SJCRH30 (cell line): ENCODE measurements at regions not wholly inside any gene's neighbourhood (a gene's known extent, or its start where the extent isn't known, plus 50 kb on each side); places are given as distances from the start of the nearest gene placed in this dataset.

Source experiments
- DNase-seq, 2 experiments: peaks; one replicate each; pipeline ENCODE4 v3.0.0-alpha.2; 2015 to 2020
- H3K27ac ChIP-seq: fragments of 250-450 bp; sonication (Bioruptor Pico); 2 replicates; pipeline ENCODE4 v1.5.1; 2020; ENCODE audit warnings: mild to moderate bottlenecking, moderate library complexity
- H3K27me3 ChIP-seq: fragments of 250-450 bp; sonication (Bioruptor Pico); 2 replicates; pipeline ENCODE4 v1.5.1; 2020; ENCODE audit warnings: mild to moderate bottlenecking, moderate library complexity
- H3K36me3 ChIP-seq: fragments of 250-450 bp; sonication (Bioruptor Pico); 2 replicates; pipeline ENCODE4 v1.5.1; 2020; ENCODE audit warnings: mild to moderate bottlenecking, moderate library complexity
- H3K4me1 ChIP-seq: fragments of 250-450 bp; sonication (Bioruptor Pico); 2 replicates; pipeline ENCODE4 v1.5.1; 2020; ENCODE audit warnings: mild to moderate bottlenecking, moderate library complexity
- H3K4me3 ChIP-seq: fragments of 250-450 bp; sonication (Bioruptor Pico); 2 replicates; pipeline ENCODE4 v1.5.1; 2020; ENCODE audit warnings: mild to moderate bottlenecking, moderate library complexity
- H3K9me3 ChIP-seq: fragments of 250-450 bp; sonication (Bioruptor Pico); replicated peaks from 2 replicates; pipeline ENCODE4 v1.5.1; 2020; ENCODE audit warnings: mild to moderate bottlenecking, moderate library complexity

DNA sequence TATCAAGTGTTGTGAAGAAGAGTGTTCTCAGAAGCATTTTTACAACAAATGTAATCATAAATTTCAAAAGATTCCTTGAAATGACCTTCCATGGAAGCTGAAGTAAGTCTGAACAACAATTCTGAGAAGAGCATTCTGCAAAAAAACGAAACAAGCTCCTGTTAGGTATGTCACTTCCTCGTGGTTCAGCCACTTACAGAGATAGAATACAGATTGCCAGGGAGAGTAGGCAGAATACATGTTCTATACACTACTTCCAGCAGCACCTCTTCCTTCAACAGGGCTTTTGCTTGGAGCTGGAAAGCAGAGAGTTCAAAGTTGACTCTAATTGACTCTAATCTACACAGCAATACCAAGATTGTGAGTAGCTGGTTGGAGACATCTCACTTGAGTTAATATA is 274.5 kb downstream of the ADGRA3 start:
- H3K4me1 ChIP-seq, result no peaks in the 10 kb centered on the region
- no peaks in the 10 kb centered on the region for H3K9me3 ChIP-seq
- H3K27ac ChIP-seq, result no peak overlapping the region
- no peak overlapping the region for H3K4me3 ChIP-seq
- no peaks in the 10 kb centered on the region for H3K36me3 ChIP-seq
- DNase-seq, result no peak
- H3K27me3 ChIP-seq, result no peaks in the 10 kb centered on the region

DNA sequence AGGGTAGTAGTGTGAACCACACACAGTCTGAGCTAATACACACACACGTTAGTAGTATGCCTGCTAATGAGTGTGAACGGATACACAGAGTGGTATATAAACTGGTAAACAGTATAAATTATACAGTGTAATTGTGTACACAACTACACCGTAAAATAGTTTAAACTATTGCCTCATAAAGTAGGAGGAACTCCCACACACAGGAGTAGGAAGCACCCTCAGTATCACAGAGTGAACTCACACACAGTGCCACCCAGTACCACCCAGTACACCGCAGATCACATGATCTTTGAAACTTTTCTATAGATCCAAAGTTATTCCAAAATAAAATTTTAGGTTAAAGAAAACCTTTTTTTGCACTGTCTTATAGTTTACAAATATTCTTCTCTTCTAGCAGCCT is 275.1 kb downstream of the ADGRA3 start:
- H3K4me1 ChIP-seq, result no peaks in the 10 kb centered on the region
- H3K4me3 ChIP-seq, result no peak overlapping the region
- no peaks in the 10 kb centered on the region for H3K36me3 ChIP-seq
- no peaks in the 10 kb centered on the region for H3K27me3 ChIP-seq
- no peak for DNase-seq
- no peak overlapping the region for H3K27ac ChIP-seq
- no peaks in the 10 kb centered on the region for H3K9me3 ChIP-seq

DNA sequence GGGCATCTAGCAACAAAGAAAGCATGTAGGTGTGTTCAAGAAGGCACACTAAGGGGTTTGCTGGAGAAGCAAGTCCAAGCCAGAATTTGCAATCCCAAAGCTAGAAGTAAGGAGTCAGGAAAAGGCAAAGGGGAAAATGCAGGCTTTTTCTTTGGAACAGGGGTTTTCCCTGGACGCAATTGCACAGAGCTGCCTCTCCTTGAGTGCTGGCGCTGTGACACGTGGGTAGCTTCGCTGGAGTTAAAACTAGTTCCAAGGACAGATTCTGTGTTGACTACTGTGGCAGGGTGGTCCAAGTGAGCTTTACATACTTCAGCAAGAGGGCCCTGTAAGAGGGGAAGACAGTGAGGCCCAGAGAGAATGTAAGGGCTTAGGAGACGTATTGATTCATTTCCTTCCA is 277.1 kb downstream of the ADGRA3 start:
- Histone ChIP-seq H3K36me3 (no peaks in the 10 kb centered on the region), H3K27me3 (no peaks in the 10 kb centered on the region), H3K4me3 (no peak overlapping the region), H3K4me1 (no peaks in the 10 kb centered on the region), H3K27ac (no peak overlapping the region), H3K9me3 (no peaks in the 10 kb centered on the region)
- peak in 1 of 2 experiments; percentile 19 for DNase-seq

DNA sequence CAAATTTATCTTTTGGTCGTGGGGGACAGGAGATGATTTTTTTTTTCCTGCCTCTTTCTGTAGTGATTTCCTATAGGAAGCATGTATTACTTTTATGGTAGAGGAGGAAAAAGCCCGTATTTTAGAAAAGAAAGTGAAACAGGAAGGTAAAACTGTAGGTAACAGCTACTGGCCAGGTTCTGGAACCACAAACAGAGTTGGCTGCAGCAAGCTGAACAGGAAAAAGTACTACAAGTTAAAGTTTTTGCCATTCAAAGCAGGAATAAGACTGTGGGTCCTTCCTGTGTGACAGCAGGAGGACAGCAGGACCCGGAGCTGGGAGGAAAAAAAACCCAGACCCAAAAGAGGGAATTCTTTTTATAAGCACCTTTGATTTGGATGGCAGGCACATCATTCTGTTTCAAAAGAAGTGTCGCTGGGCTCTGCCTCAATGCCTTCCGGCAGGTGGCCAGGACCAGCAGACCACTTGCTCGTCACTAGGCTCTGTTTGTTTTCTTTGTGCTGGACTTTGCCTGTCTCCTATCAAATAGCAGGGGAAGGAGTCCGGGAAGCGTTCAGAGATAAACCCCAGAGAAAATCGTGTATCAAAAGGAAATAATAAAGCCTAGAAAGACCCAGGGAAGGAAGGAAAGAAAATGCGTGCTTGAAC is 277.9 kb downstream of the ADGRA3 start:
- Histone ChIP-seq H3K4me1 (no peaks in the 10 kb centered on the region), H3K27me3 (no peaks in the 10 kb centered on the region), H3K9me3 (no peaks in the 10 kb centered on the region), H3K4me3 (no peak overlapping the region), H3K36me3 (no peaks in the 10 kb centered on the region), H3K27ac (no peak overlapping the region)
- DNase-seq, result peak in 1 of 2 experiments; percentile 39

DNA sequence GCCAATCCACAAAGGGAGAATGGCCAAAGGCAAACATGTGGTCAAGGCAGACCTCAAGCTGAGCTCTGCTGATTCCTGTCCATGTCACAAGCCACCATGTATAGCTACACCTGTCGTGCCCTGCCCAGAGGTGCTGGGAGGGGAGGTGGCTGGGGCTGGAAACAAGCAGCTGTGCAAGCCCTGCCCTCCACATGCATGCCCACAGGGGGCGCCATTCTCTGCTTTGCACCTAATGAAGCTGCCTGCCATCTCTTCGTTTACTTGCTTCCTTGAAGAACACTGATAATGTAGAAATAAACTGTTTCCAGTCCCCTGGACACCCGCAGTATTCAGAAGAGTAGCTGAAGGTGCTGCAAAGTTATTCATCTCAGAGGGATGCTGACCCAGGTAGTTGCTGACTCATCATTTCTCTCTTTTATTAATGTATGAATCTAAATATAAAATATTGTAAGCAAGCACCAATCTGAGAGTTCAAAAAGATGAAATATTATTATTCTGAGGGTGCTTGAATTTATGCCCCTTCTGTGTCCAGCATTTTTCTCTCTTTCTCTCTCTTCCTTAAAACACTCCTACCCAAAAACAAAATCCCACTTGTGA is 278.6 kb downstream of the ADGRA3 start:
- no peaks in the 10 kb centered on the region for H3K9me3 ChIP-seq
- H3K4me1 ChIP-seq, result no peaks in the 10 kb centered on the region
- no peak overlapping the region for H3K4me3 ChIP-seq
- DNase-seq, result peak; percentile 65 to 75
- H3K36me3 ChIP-seq, result no peaks in the 10 kb centered on the region
- H3K27ac ChIP-seq, result no peak overlapping the region
- no peaks in the 10 kb centered on the region for H3K27me3 ChIP-seq

DNA sequence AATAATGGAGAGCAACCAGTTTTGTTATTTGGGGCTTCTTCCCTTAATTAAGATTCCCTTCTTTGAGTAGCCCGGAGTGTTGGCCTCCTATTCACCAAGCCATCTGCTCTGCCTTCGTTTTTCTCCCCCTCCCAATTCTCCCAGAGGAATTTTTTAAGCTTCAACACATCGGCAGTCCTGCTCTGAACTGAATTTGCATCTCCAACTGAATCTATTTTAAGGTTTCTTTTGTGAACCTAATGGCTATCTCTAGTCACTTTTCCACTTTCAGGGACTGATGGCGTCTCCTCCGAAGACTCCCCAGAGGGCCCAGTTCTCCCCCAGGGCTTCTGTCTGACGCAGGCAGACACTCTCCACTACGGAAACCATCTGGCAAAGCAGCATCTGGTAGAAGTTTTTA is 280.2 kb downstream of the ADGRA3 start:
- H3K4me1 ChIP-seq, result no peaks in the 10 kb centered on the region
- no peaks in the 10 kb centered on the region for H3K9me3 ChIP-seq
- H3K4me3 ChIP-seq, result no peak overlapping the region
- H3K36me3 ChIP-seq, result no peaks in the 10 kb centered on the region
- no peak for DNase-seq
- H3K27me3 ChIP-seq, result no peaks in the 10 kb centered on the region
- H3K27ac ChIP-seq, result no peak overlapping the region

DNA sequence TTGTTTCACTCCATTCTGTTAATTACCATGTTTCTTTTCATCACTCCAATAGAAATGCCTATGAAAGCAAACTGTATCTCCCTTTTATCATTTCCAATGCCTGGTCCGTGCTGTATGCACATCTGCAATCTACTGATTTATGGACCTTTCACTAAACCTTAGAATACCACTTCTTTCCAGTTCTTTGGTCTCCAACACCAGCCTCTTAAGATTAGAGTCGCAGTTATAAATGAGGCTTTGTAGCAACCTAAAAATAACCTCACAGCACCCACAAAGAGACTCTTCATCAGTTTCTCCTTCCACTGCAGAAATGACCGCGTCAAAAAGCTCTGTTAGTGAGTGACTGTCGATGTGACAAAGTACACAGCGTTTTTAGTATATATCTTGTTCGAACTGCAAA is 282.6 kb downstream of the ADGRA3 start:
- no peak overlapping the region for H3K27ac ChIP-seq
- no peaks in the 10 kb centered on the region for H3K36me3 ChIP-seq
- DNase-seq, result no peak
- no peaks in the 10 kb centered on the region for H3K9me3 ChIP-seq
- H3K4me1 ChIP-seq, result no peaks in the 10 kb centered on the region
- H3K4me3 ChIP-seq, result no peak overlapping the region
- H3K27me3 ChIP-seq, result no peaks in the 10 kb centered on the region

DNA sequence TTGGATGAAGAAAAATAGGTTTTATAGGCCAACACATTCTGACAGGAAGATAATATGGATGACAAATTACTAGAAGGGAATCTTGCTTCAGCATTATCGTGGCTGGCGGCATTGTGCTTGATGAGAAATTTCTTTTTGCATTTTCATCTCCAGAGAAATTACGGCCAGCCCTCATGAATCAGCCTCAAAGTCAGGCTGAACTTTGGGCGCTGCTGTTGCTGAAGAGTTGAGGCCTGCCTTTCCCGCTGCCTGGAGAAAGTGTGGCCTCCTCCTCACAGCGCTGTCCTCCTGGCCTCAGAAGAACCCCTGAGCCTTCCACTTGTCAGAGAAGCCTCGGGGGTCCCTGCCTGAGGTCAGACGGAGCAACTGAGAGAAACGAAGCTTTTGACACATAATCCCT is 272.4 kb upstream of the KCNIP4 start:
- no peaks in the 10 kb centered on the region for H3K9me3 ChIP-seq
- no peaks in the 10 kb centered on the region for H3K4me1 ChIP-seq
- H3K27me3 ChIP-seq, result no peaks in the 10 kb centered on the region; the same call in 1 of the 2 replicates
- H3K4me3 ChIP-seq, result no peak overlapping the region
- H3K36me3 ChIP-seq, result no peaks in the 10 kb centered on the region
- H3K27ac ChIP-seq, result no peak overlapping the region
- DNase-seq, result no peak

DNA sequence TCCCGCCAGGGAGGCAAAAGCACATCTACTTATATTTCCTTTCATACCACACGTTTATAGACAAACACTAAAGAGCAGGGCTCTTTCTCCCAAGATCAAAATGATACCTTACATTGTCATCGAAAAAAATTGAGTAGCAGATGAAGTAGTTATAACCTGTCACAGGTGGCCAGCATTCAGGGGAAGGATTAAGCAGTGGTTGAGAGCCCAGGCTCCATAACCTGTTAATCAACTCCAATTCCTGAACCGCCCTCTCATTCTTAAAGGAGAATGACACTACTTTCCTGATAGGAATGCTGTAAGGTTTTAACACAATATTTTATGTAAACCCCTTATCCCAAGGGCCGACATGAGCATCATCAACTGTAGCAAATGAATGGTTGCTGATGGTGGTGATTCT is 268.9 kb upstream of the KCNIP4 start:
- no peak for DNase-seq
- Histone ChIP-seq H3K4me3 (no peak overlapping the region), H3K9me3 (no peaks in the 10 kb centered on the region)

DNA sequence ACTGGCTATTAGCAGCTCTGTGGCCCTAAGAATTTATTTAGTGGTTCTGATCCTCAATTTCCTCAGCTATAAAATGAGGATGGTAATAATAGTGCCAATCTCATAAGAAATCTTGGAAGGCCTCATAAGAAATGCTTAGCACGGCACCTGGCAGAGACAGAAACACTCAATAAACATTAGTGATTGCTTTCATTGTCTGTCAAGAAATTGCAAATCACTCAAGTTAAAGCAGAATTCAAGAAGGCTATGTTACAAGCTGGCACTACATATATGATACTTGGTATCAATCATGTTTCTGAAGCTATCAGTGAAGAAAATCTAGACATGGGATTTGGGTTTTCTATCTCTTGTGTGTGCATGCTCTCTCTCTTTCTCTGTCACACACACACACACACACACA is 267.7 kb upstream of the KCNIP4 start:
- no peaks in the 10 kb centered on the region for H3K36me3 ChIP-seq
- H3K27ac ChIP-seq, result no peak overlapping the region
- DNase-seq, result no peak
- H3K9me3 ChIP-seq, result no peaks in the 10 kb centered on the region
- no peaks in the 10 kb centered on the region for H3K4me1 ChIP-seq
- H3K27me3 ChIP-seq, result peaks cover 11% of the 10 kb centered on the region
- no peak overlapping the region for H3K4me3 ChIP-seq

More for the DNA sequence above, 268.9 kb upstream of the KCNIP4 start:
- no peaks in the 10 kb centered on the region for H3K36me3 ChIP-seq
- peaks cover 4% of the 10 kb centered on the region; the same call in 1 of the 2 replicates for H3K27me3 ChIP-seq
- no peaks in the 10 kb centered on the region for H3K4me1 ChIP-seq
- H3K27ac ChIP-seq, result no peak overlapping the region

DNA sequence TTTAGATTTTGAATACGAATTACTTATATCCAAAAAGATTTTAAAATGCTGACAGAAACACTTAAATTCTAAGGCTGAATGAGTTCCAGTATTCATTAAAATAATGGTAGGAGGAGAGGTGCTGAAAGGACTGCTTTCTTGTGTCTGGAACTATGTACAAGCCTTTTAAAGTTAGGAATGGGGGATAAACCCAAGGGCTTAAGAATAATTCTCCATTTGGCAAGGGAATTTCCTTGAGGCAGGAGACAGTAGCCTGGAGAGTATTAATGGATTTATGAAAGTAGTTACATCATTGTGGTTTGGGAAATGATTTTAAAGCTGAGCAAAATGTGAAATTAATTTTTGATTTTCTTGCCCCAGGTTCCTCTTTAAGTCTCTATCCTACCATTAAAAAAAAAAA is 266.5 kb upstream of the KCNIP4 start:
- Histone ChIP-seq H3K4me3 (no peak overlapping the region), H3K36me3 (no peaks in the 10 kb centered on the region), H3K4me1 (no peaks in the 10 kb centered on the region), H3K27me3 (peaks cover 13% of the 10 kb centered on the region), H3K9me3 (no peaks in the 10 kb centered on the region), H3K27ac (no peak overlapping the region)
- DNase-seq, result no peak

DNA sequence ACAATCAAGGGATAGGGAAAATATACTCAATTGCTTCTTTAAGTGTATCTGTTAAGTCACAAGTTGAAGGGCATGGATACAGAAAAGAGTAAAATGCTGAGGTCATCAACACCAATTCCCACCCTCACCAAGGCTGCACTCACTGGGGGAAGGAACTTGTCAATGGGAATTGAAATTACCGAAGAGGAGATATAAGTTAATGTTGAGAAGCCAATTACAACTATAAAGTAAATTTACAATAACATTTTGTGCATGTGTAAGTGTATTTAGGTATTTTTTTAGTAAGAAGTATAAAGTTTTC is 255.1 kb upstream of the KCNIP4 start:
- no peaks in the 10 kb centered on the region for H3K27me3 ChIP-seq
- H3K4me1 ChIP-seq, result no peaks in the 10 kb centered on the region
- H3K27ac ChIP-seq, result no peak overlapping the region
- H3K9me3 ChIP-seq, result no peaks in the 10 kb centered on the region
- no peak overlapping the region for H3K4me3 ChIP-seq
- no peaks in the 10 kb centered on the region for H3K36me3 ChIP-seq
- DNase-seq, result no peak

DNA sequence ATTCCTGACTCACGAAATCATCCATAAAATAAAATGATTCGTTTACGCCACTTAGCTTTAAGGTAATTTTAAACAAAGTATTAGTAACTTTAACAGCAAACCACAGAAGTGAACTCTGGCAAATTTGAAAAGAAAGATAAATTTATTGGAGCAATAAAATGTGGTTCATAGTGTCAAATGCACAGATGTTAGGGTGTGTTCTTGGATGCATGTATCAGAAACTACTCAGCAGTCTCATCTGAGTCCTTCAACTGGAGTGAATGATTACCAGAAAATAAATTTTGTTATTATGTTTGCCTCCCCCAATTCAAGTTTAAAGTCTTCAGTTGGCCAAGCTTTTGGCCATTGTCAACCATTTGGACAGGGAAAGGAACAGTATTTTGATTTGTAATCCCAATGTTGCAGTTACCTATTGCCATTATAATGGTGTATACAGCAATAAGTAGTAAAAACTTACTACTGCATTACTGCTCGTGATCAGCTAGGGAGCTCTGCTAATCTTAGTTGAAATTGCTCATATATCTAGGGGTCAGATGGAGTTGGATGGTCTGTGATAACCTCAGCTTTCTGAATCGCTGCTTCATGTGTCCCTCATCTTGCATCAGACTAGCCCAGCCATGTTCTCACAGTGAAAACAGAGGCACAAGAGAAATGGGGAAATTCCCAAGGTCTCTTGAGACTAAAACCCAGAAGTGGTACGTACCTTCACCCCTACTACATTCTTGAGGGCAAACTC is 254.6 kb upstream of the KCNIP4 start:
- no peaks in the 10 kb centered on the region for H3K4me1 ChIP-seq
- H3K4me3 ChIP-seq, result no peak overlapping the region
- H3K27ac ChIP-seq, result no peak overlapping the region
- DNase-seq, result no peak
- no peaks in the 10 kb centered on the region for H3K27me3 ChIP-seq
- no peaks in the 10 kb centered on the region for H3K36me3 ChIP-seq
- no peaks in the 10 kb centered on the region for H3K9me3 ChIP-seq

DNA sequence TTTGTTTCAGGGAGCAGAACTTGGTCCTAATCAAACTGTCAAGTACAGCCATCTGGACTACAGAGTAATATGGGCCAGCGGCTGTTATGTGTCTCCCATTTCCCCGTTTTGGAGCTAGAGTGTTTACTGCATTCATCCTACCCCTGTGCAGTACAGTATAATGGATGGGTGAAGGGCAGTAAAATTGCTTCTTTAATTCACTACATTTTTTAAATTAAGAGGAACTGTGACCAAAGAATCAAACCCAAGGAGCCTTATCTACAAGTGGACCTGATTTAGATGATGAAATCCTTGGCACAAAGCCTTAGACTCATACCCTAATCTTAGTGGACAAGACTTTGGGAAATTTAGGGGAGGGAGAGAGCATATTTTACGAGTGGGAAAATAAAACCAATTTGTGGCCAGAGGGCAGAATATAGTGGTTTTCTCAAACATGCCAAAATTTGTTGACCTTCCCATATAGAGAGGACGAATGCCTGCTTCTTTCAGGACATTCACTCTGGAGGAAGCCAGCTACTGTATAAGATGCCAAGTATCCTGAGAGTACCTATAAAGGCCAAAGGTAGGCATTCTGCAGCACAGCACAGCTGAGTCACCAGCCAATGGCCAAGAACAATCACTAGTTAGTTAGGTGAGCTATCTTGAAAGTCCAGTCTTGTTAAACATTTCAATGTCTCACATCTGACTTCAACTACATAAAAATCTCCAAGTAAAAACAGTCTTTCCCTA is 253.8 kb upstream of the KCNIP4 start:
- Histone ChIP-seq H3K36me3 (no peaks in the 10 kb centered on the region), H3K27me3 (no peaks in the 10 kb centered on the region), H3K4me1 (no peaks in the 10 kb centered on the region), H3K9me3 (no peaks in the 10 kb centered on the region), H3K27ac (no peak overlapping the region), H3K4me3 (no peak overlapping the region)
- no peak for DNase-seq

DNA sequence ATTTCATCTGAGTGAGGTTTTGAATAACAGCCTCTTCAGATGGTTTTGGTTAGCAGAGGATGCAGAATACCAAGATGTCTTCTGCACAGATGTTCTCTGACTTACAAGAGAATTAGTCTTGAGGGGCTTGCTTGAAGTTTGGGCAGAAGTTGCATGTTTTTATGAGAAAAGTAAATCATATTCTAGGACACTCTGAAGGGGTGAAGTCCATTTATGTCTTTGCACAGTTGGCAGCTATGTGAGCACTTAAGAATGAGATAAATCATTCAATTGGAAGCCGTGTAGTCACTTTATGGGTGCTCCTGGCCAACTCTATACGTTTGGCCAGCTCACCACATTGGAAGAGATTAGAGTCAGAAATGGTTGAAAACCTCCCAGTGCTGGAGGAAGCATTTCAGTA is 252.7 kb upstream of the KCNIP4 start:
- H3K4me1 ChIP-seq, result no peaks in the 10 kb centered on the region
- DNase-seq, result no peak
- H3K36me3 ChIP-seq, result no peaks in the 10 kb centered on the region
- H3K27ac ChIP-seq, result no peak overlapping the region
- H3K27me3 ChIP-seq, result no peaks in the 10 kb centered on the region
- no peak overlapping the region for H3K4me3 ChIP-seq
- no peaks in the 10 kb centered on the region for H3K9me3 ChIP-seq
